GM12874 (cell line): ENCODE measurements at regions not wholly inside any gene's neighbourhood (a gene's known extent, or its start where the extent isn't known, plus 50 kb on each side); places are given as distances from the start of the nearest gene placed in this dataset.

Source experiments
- TF ChIP-seq, protein P1 (sequence below): IDR thresholded peaks from 2 replicates; pipeline ENCODE4 v1.5.1; 2011; ENCODE audit warnings: low read depth, mild to moderate bottlenecking, control low read depth, low read length, moderate library complexity; ENCODE audit not compliant: insufficient read depth

DNA sequence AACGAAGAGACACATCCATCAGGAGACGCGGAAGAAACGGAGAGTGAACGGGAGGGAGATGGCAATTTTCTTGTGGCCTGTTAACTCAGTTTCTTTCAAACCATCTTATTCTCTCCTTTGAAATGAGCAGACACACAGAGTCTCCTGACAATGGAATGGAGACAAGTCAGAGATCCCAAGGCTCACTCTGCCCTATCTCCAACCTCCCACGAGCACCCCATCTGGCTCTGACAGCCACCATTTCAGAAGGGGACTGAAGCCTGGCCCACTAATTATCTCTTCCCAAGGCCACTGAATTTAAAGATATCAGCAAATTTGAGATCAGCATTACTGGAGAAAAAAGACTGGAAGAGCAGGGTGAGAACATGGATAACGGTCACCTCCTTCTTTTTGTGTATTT lies 215.6 kb downstream of the DHX15 start:
- TF ChIP-seq, protein P1, sequence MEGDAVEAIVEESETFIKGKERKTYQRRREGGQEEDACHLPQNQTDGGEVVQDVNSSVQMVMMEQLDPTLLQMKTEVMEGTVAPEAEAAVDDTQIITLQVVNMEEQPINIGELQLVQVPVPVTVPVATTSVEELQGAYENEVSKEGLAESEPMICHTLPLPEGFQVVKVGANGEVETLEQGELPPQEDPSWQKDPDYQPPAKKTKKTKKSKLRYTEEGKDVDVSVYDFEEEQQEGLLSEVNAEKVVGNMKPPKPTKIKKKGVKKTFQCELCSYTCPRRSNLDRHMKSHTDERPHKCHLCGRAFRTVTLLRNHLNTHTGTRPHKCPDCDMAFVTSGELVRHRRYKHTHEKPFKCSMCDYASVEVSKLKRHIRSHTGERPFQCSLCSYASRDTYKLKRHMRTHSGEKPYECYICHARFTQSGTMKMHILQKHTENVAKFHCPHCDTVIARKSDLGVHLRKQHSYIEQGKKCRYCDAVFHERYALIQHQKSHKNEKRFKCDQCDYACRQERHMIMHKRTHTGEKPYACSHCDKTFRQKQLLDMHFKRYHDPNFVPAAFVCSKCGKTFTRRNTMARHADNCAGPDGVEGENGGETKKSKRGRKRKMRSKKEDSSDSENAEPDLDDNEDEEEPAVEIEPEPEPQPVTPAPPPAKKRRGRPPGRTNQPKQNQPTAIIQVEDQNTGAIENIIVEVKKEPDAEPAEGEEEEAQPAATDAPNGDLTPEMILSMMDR: no peak

DNA sequence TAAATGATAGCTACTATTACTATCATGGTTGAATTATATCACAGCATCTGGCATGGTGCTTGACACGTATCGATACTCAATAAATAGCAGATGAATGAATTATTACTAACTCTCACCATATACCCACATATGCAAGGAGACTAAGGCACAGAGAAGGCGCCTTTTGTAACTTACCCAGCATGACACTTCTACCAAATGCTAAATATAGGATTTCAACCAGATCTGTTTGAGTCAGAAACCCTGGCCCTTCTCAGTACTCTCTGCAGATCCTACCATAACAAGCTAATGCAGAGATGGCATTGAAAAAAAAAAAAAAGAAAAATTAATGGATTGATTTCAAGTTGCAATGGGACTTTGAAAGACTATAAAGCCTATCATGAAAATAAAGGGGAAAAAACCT lies 219.5 kb downstream of the DHX15 start:
- TF ChIP-seq, protein P1: no peak

DNA sequence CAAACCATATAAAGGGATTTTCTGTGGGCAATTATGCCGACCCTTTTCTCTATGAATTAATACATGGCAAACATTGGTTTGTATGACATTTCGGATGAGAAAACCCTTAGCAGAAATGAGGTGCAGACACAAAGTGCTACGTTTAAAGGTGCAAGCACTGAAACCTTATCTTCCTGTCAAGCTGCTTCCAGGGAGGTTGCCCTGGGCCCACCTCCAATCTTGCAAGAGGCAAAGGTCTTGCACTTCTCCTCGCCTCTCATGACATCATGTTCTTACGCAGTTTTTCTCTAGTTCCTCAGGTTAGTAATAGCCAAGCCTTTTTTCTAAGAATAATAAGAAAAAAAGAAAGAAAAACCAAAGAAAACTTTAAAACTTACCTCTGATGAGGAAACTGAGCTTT lies 220.1 kb downstream of the DHX15 start:
- TF ChIP-seq, protein P1: no peak

DNA sequence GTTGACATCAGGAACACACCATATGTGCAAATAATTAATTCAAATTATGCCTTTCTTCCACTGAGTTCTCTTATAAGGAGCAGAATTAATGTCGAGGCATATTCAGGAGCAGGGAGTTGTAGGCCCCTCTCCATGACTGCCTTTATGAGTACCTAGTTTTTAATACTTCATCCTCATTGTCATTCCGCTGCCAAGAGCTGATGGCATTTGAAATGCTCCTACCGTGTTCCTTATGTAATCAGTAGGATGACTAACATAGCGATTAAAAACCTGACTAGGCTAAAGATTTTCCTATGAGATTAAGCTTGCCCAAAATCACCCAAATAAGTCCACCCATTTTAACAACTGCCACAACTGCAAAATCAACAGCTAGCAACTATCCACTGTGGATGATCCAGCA lies 220.6 kb downstream of the DHX15 start:
- TF ChIP-seq, protein P1: no peak

DNA sequence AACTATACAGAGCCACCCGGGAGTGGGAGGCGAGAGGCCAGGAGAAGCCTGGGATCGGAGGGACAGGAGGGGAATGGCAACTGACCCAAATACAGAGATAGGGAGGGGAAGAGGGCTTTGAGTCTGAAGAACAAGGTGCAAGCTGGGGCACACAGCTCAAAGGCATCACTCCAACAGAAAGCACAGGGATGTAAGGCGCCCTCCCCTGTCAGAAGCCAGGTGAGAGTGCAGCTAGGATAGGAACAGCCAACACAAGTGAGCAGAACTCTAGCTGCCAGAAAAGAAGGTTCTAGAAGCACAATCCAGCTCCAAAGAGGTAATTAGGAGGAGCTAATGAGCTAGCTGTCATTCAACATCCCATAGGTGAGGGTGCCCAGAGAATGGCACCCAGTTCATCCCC lies 232.2 kb downstream of the DHX15 start:
- TF ChIP-seq, protein P1: no peak

DNA sequence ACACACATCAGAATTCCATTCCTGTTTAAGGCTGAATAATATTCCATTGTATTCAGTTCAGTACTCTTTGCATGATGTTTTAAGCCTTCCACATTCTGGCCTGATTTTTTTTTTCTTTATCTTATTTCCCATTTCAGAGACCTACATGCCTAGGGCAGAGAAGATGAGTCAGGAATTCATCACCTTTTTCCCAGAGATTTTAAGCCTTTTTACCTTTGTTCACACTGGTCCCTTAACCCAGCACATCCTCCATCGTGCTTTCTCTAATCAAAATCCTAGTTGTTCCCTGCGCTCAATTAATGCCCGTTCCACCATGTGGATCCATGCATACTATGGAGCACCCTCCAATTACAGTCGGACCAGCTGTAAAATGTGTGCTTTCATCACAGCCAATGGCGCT lies 245.1 kb downstream of the DHX15 start:
- TF ChIP-seq, protein P1: no peak

DNA sequence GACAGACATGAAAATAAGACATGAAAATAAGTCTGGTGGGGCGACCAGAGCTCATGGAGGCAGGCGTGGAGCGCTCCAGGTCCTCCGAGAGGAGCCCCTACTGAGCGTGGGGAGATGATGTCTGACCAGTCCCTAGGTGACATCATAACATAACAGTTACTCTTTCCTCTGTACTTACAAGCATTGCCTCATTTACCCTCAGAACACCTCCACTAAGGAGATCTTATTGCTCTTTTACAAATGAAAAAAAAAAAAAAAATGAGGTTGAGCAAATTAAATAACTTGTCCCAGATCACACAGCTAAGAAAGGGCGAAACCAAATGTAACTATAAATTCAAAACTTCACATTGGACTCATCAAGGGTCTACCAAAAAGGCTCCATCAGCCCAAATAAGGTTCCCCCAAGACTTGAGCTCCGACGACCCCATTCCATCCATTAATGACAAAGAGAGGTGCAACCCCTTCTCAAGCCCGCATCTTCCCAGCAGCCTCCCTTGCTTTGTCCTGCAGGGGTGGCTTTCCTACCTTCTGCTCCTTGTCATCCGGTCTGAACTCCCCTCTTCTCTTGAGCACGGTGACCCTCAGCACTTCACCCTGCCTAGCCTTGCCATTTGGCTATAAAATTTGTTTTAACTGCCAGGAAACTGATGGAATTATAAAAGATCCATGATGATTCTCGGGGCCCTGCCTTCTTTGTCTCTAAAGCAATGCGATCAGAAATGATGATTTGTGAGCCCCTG lies 246.7 kb downstream of the DHX15 start:
- TF ChIP-seq, protein P1: no peak

DNA sequence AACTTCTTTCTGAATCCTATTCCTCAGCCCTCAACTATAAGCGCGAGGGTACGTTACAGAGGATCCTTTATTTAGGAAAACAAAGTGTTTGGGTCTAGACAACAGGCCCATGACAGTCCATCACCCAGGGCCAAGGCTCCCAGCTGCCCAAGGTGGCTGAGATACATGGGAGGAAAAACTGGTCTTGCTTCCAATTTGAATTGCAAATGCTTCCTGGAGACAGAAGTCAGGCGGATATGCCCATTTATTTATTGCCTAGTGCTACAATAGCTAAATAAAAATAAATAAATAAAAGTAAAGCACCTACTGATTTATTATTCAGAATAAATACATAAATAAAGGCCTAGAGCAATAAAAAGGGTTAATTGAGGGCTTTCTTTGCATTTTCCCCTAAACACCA lies 248.7 kb downstream of the DHX15 start:
- TF ChIP-seq, protein P1: no peak
